Epithelial cell of proximal tubule (primary cell): ENCODE measurements at regions not wholly inside any gene's neighbourhood (a gene's known extent, or its start where the extent isn't known, plus 50 kb on each side); places are given as distances from the start of the nearest gene placed in this dataset.
"Not testable (repeated sequence)": the region's sequence is repeated elsewhere in the genome, so short reads cannot be mapped to it uniquely, and the experiment has no call there.

Experiments
- DNase-seq: peaks from one replicate; pipeline ENCODE4 v3.0.0-alpha.2; 2011; ENCODE audit warnings: low read depth
- H3K4me3 ChIP-seq: 2 replicates; pipeline ENCODE4 v1.5.1; 2011; ENCODE audit warnings: low read depth, mild to moderate bottlenecking, low read length
- CTCF ChIP-seq: conservative IDR thresholded peaks from 2 replicates; pipeline ENCODE4 v1.5.1; 2012; ENCODE audit warnings: low read depth, mild to moderate bottlenecking, low read length

DNA sequence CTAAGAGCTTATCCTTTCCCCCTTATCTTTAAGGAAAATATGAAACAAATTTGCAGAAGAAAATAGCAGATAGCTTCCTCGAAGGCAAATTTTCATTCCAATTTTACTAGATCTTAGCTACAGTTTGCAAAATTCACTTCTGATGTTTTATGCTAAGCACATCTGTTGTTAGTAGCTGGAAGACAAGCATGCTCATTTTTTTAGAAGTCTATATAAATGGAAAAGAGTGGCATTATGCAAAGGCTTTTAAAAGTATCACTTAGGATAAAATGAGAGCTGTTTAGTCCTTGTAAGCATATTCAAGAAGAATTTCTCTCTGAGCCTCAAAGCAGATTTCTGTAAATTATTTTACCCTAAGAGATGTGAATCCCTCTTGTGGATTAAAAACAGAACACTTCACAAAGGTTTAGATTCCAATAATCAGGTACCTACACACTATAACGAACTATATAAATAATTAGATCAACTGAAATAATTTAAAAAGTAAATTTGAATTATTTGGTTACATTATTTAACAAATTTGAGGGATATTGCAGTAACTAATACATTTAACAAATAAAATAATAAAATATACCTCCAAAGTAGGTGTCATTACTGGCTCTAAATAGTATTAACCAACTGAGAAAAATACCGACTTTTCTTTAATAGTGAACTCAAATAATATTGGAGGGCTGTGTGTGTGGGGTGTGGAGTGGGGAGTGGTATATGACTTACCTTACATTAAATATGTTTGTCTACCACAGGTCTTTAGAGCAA lies 307.1 kb downstream of the SEMA3D start:
- TF ChIP-seq CTCF = no peak
- no peak for DNase-seq
- no peak overlapping the region for H3K4me3 ChIP-seq

DNA sequence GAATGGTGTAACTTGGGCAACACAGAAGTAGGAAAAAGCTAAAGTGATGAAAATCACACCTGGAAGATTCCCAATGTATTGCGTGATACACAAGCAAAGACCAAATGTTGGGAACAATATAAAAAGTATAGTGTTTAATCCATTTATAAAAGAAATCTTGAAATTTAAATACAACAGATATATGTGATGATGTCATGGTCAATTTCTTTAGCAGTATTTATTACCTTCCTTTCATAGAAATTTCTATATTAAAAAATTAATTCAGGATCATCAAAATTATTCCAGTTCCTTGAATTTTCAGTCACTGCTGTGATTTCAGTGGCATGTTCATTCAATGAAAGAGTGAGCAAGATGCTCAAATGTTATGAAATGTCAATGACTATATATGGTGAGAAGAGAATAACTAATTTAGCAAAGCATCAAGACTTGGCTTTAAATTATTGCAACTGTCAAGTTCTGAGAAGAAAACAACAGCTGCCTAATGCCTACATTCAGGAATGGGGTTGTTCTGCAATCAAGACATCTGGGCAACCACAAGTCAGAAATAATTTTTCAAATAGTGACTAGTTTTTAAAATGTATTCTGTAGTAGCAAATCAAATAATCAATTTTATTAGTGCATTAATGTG lies 308.8 kb downstream of the SEMA3D start:
- no peak overlapping the region for H3K4me3 ChIP-seq

DNA sequence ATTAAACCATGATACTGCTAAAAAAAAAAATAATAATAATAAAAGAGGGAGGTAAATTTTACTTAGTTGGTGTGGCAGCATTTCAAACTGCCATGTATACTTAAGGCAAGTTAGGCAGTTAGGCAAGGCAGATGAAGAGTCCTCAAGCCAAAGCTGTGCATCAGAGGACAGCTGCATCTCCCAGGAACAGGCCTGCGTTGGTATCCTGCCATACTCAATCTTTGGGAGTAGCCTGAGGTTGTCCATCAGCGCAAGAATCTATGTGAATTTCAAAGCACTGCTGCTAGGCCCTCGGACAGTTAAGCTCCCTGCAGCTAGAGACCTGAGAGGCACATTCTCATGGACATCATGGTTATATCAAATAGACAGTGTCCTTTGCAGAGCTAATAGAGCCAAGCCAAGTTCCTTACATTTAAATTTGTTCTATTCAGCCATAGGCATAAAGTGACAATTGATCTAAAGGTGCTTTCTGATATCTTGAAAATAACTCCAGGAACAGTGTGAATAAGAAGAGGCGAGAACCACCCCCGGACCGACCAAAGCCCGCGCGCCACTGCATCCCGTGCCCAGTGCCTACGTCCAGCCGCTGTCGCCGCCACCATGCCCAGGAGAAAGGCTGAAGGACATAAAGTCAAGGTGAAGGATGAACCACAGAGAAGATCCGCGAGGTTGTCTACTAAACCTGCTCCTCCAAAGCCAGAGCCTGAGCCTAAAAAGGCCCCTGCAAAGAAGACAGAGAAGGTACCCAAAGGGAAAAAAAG lies 310.6 kb downstream of the SEMA3D start:
- no peak overlapping the region for H3K4me3 ChIP-seq
- no peak for TF ChIP-seq CTCF
- no peak for DNase-seq

More for the DNA sequence above, 308.8 kb downstream of the SEMA3D start:
- no peak for DNase-seq
- no peak for TF ChIP-seq CTCF

- no peak for DNase-seq
- no peak overlapping the region for H3K4me3 ChIP-seq
- TF ChIP-seq CTCF = no peak
Observed at GRCh38 chr7:84865560-84865959, 321.3 kb downstream of the SEMA3D start.

DNA sequence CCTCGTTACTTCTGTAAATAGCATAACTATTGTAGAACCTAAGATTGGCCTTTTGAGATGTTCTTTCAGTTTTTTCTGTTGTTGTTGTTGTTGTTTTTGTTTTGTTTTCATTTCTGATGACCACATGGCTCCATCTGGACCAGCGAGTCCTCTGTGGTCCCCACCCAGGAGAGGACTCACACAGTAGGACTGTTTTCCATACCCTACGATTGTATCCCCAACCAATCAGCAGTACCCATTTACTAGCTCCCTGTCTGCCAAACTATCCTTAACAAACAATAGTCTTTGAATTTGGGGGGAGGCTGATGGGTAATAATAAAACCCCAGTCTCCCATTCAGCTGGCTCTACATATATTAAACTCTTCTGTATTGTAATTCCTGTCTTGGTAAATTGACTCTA lies 329.5 kb downstream of the SEMA3D start:
- H3K4me3 ChIP-seq = no peak overlapping the region
- no peak for TF ChIP-seq CTCF
- no peak for DNase-seq

DNA sequence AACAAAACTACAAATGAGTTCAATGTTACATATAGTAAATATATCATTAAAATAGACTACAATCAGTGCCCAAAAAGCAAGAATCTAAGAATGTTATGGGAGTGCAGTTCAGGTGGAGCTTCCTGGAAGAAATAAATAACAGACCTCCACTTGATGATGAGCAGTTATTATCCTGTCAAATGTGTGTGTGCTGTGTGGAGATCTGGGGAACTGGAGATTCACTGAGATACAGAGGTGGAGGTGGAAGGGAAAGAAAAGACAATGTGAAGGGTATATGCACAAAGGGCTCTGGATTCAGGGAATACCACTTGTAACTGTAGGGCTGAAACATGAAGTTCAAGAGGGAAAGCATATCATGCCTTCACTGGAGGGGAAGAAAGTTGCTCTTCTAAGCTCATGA lies 331.1 kb downstream of the SEMA3D start:
- no peak for DNase-seq
- H3K4me3 ChIP-seq = no peak overlapping the region
- TF ChIP-seq CTCF = no peak

DNA sequence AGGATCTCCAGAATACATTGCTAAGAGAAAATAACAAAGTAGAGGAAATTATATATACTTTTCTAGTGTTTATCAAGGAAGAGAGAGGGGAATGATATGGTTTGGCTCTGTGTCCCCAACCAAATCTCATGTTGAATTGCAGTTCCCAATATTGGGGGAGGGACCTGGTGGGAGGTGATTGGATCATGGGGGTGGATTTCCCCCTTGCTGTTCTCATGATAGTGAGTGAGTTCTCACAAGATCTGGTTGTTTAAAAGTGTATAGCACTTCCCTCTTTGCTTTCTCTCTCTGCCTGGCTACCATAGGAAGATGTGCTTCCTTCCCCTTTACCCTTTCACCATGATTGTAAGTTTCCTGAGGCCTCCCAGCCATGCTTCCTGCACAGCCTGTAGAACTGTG lies 337.9 kb downstream of the SEMA3D start:
- DNase-seq, H3K4me3 ChIP-seq: not testable (repeated sequence)
